Aorta (tissue), 5 donors: ENCODE measurements at regions not wholly inside any gene's neighbourhood (a gene's known extent, or its start where the extent isn't known, plus 50 kb on each side); places are given as distances from the start of the nearest gene placed in this dataset.

Experiments
- ATAC-seq: fragments of 200-7000 bp; cut with Tn5 transposase; one replicate; pipeline ENCODE4 v1.9.1; 2022; ENCODE audit warnings: moderate library complexity; ENCODE audit not compliant: low FRiP score
- DNase-seq, 2 donors: peaks; one replicate each; pipeline ENCODE4 v3.0.0-alpha.2; 2020
- H3K27ac ChIP-seq, 2 donors: one replicate each; pipeline ENCODE4 v1.5.1; 2013; ENCODE audit warnings: low read length in 2 of 2, mild to moderate bottlenecking in 2 of 2, moderate library complexity in 2 of 2, control low read depth in 1 of 2, inconsistent platforms in 1 of 2, low read depth in 1 of 2
- H3K27me3 ChIP-seq, 2 donors: one replicate each; pipeline ENCODE4 v1.6.1; 2013; ENCODE audit warnings: control low read depth in 1 of 2, low read length in 1 of 2, mild to moderate bottlenecking in 1 of 2, moderate library complexity in 1 of 2; ENCODE audit not compliant: insufficient read depth in 2 of 2, control insufficient read depth in 1 of 2
- H3K36me3 ChIP-seq, 2 donors: one replicate each; pipeline ENCODE4 v1.6.1; 2013; ENCODE audit warnings: control low read depth in 1 of 2, low read length in 1 of 2, mild to moderate bottlenecking in 1 of 2; ENCODE audit not compliant: insufficient read depth in 2 of 2, control insufficient read depth in 1 of 2
- H3K4me1 ChIP-seq, 2 donors: one replicate each; pipeline ENCODE4 v1.6.1; 2013; ENCODE audit warnings: low read length in 2 of 2, control low read depth in 1 of 2, mild to moderate bottlenecking in 1 of 2, moderate library complexity in 1 of 2; ENCODE audit not compliant: insufficient read depth in 2 of 2, control insufficient read depth in 1 of 2
- H3K4me3 ChIP-seq, 2 donors: one replicate each; pipeline ENCODE4 v1.5.1; 2013; ENCODE audit warnings: low read length in 2 of 2, control low read depth in 1 of 2, mild to moderate bottlenecking in 1 of 2
- H3K9me3 ChIP-seq: one replicate; pipeline ENCODE4 v1.6.1; 2013; ENCODE audit warnings: mild to moderate bottlenecking, low read length; ENCODE audit not compliant: control insufficient read depth
- WGBS, 2 donors: extraction: QIAGEN DNeasy Blood & Tissue Kit; methylation state at CpG; one replicate each; pipeline ENCODE4 v1.1.7; 2013; 5-methylcytosine and 5-hydroxymethylcytosine counted together
- intact Hi-C, 2 donors: fragments of 100-400 bp; cut with DNase I; formaldehyde crosslinking; loops; one replicate each; pipeline versions ENCODE4 v1.14.2 to v1.15.0; 2022
- donor health status: healthy with polysubstance abuse.
- donor health status: Bipolar disorder and iron deficiency.
- donor health status: DM: no; HTN: no; CAD: no.
- donor health status: DM: no; HTN: no; CAD: no.
- donor health status: DM: yes; HTN: yes; CAD: no.

DNA sequence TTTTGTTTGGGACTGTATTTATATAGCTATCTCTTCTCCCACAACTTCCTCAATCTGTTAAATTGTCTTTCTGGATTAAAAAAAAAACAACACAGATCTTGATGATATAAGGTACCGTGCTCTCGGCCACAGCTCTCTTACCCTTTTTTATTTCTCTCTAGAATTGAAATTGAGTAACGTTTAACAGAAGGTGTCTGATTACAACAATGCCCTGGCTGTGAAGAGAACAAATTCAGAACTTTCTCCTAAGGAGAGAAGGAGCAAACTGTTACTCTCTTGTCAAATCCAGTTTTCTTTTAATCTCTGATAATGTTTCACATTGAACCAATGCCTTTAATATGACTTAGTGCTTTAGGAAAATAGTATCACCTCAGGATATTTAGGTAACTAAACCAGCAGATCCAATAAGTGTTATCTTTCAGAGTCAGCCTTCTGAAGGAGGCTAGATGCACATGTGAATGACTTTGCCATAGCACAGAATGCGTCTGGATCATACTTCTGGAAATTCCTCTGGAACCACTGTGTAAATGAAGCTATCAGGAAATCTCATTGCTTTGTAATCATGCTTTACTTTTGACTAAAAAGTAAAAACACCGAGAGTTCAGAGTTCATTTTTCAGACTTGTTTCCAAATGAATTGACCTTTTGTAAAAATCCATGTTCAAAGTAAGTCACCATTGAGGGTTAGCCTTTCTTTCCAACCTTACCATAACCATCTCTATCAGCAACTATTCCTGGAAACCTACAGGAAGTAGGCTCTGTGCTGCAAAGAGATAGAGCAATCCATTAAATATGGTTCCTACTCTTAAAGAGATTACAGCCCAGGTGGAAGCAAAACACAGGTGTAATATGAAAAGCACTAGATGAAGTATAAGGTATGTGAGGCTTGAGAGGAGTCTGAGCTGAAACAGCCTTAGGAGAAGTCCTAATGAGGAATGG, 147.0 kb upstream of the OSR1 start:
- DNase-seq: no peak
- Histone ChIP-seq H3K27ac (no peak overlapping the region), H3K36me3 (no peaks in the 10 kb centered on the region), H3K4me1 (no peaks in the 10 kb centered on the region), H3K4me3 (no peak overlapping the region), H3K9me3 (no peaks in the 10 kb centered on the region), H3K27me3 (no peaks in the 10 kb centered on the region)
- 47 to 52% methylated on average over 5 of the region's 5 CpGs for WGBS, 2 donors
- intact Hi-C loops: no loop called here
- ATAC-seq: no peak

DNA sequence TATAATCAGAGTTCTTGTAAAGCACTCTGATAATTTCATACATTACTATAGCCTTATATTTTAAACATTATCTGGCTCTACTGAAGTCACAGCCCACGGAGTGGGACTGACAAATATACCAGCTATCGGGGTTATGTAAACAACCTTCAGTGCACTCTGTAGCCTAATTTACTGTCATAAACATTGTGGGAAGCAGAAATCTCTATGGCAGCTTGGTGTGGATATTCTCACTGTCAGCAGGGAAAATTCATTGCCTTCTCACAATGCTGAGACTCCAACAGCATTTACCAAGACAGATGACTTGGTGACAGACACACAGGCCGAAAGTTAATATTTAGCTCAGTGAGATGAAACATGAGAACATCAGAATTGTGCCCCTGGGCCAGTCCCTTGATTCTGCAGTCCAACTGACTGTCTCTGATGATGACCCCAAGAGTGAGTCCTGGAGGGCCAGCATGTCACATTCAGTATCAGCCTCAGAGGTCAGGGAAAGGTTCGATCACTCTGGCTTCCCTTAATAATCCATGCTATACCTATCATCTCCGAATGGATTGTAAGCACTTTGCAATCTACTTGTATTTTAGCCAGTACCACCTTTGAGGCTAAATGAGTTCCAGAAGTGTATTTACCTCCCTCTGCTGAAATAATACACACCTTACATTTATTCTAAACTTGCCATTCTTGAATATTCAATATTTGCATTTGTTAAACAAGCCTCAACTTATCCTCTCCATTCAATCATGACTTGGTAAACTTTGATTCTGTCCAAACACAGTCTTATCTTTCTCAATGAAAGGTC, 146.2 kb upstream of the OSR1 start:
- no peak overlapping the region for H3K4me3 ChIP-seq
- ATAC-seq (no peak), DNase-seq (no peak)
- no peak overlapping the region for H3K27ac ChIP-seq
- 78 to 88% methylated on average over 5 of the region's 5 CpGs for WGBS, 2 donors
- H3K27me3 ChIP-seq: no peaks in the 10 kb centered on the region
- no peaks in the 10 kb centered on the region for H3K36me3 ChIP-seq
- intact Hi-C loops: no loop called here
- no peaks in the 10 kb centered on the region for H3K9me3 ChIP-seq
- no peaks in the 10 kb centered on the region for H3K4me1 ChIP-seq

DNA sequence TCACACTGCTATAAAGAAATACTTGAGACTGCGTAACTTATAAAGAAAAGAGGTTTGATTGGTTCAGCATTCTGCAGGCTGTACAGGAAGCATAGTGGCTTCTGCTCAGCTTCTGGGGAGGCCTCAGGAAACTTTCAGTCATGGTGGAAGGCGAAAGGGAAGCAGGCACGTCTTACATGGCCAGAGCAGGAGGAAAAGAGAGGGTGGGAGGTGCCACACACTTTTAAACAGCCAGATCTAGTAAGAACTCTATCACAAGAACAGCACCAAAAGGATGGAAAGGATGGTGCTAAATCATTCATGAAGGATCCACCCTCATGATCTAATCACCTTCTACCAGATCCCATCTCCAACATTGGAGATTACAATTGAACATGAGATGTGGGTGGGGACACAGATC, 145.5 kb upstream of the OSR1 start:
- Histone ChIP-seq H3K4me1 (no peaks in the 10 kb centered on the region), H3K36me3 (no peaks in the 10 kb centered on the region), H3K4me3 (no peak overlapping the region), H3K9me3 (no peaks in the 10 kb centered on the region), H3K27me3 (no peaks in the 10 kb centered on the region), H3K27ac (no peak overlapping the region)
- ATAC-seq: no peak
- intact Hi-C loops: no loop called here
- WGBS, 2 donors: 95 to 100% methylated on average over 3 of the region's 3 CpGs
- DNase-seq: no peak

DNA sequence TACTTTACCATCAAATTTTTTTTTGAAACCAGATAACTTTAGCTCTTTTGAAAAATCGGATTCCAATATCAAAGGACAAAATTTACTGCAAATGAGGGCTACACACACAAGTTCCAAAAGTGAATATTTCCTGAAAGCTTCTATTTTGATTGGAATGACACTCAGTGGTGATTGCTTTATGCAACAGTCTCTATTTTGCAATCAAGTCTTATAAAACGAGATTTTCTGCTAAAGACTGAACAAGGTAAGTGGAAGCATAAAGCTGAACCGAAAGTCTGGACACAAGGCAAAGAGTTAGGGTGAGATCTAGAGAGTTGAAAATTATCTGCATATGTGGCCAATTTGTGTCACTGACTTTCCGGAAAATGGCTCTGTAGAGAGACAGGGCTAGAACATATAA, 145.0 kb upstream of the OSR1 start:
- H3K4me3 ChIP-seq: no peak overlapping the region
- WGBS, 2 donors: 88 to 89% methylated on average over 4 of the region's 4 CpGs
- H3K9me3 ChIP-seq: no peaks in the 10 kb centered on the region
- no peaks in the 10 kb centered on the region for H3K36me3 ChIP-seq
- H3K27ac ChIP-seq: no peak overlapping the region
- DNase-seq (no peak), ATAC-seq (no peak)
- no peaks in the 10 kb centered on the region for H3K4me1 ChIP-seq
- no peaks in the 10 kb centered on the region for H3K27me3 ChIP-seq
- intact Hi-C loops: no loop called here

DNA sequence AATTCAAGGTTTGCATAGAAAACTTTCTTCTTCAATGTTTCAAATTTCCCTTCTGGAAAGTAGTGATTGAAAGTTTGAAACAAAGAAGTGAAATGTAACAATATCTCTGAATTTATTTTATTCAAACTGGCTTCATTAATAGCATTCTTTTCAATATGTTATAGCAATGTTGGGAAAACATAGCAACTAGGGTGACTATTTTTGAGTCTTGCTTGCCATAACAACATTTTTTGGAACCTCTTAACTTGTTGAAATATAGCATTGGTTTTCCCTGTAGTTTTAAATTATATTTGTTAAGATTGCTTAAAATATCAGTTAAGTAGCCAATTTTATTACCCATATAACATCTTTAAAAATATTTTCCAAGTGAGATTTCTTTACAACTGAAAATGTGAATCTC, 141.7 kb upstream of the OSR1 start:
- DNase-seq: no peak

DNA sequence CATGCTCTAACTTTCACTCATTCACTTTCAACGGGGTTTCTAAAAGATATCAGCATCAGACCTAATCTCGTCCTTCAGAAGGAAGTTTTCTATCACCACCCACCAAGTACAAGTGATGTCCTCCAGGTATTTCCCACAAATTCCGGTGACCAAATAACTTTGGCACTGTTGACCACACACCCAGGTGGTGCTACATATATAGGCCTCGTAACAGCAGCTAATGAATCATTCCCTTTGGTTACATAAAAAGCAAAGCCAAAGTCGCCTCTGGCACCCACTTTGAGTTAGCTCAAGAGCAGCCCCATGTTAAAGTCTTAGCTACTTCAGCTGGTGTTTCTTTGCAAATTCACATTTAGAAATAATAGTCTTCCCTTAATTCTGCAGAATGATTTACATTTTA, 138.2 kb upstream of the OSR1 start:
- no peaks in the 10 kb centered on the region for H3K27me3 ChIP-seq
- intact Hi-C loops: no loop called here
- no peak overlapping the region for H3K4me3 ChIP-seq
- no peaks in the 10 kb centered on the region for H3K36me3 ChIP-seq
- 80 to 90% methylated on average over 5 of the region's 5 CpGs for WGBS, 2 donors
- H3K4me1 ChIP-seq: no peaks in the 10 kb centered on the region
- H3K9me3 ChIP-seq: no peaks in the 10 kb centered on the region
- ATAC-seq: no peak
- H3K27ac ChIP-seq: no peak overlapping the region
- no peak for DNase-seq

More for the DNA sequence above, 141.7 kb upstream of the OSR1 start:
- Histone ChIP-seq H3K9me3 (no peaks in the 10 kb centered on the region), H3K27me3 (no peaks in the 10 kb centered on the region), H3K4me3 (no peak overlapping the region), H3K36me3 (no peaks in the 10 kb centered on the region), H3K4me1 (no peaks in the 10 kb centered on the region), H3K27ac (no peak overlapping the region)
- intact Hi-C loops: no loop called here
- no peak for ATAC-seq

DNA sequence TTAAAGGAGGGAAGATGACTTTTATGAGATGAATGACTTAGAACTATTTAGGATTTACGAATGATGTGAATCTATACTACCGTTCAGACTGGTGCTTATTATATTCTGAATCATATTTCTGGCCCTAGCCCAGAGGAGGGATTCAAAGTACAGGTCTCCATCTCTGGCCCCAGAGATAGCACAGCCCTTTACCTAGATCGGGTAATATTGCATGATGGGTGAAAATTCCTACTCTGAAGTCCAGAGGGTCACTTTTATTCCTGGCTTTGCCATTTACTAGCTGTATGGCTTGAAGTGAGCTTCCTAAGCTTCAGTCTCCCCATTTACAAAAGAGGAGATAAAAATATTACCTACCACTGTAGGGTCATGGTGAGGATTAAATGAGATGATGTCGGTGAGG, 135.8 kb upstream of the OSR1 start:
- WGBS, 2 donors: 83 to 84% methylated on average over 4 of the region's 4 CpGs
- H3K4me3 ChIP-seq: no peak overlapping the region
- H3K36me3 ChIP-seq: no peaks in the 10 kb centered on the region
- H3K9me3 ChIP-seq: no peaks in the 10 kb centered on the region
- intact Hi-C loops: no loop called here
- ATAC-seq (no peak), DNase-seq (no peak)
- no peak overlapping the region for H3K27ac ChIP-seq
- no peaks in the 10 kb centered on the region for H3K27me3 ChIP-seq
- H3K4me1 ChIP-seq: peaks cover 0 to 4% of the 10 kb centered on the region in 2 donors

DNA sequence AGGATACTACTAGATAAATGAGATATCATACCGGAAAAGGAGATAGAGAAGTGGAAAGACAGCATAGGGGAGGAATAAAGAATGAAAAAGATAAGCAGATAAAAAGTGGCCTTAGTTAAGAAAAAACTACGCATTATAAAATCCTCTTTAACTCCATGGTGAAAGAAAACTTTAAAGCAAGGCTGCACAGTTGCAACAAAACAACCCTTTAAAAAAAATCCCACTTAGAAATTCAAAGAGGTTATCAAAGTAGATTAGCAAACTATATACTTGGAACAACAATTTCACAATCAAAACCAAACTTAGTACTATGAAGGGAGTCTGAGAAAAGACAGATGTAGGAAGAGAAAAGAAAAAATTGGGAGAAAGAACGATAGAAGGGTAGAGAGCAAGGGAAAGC, 133.4 kb upstream of the OSR1 start:
- Histone ChIP-seq H3K4me1 (peaks cover 0 to 4% of the 10 kb centered on the region in 2 donors), H3K27ac (no peak overlapping the region), H3K4me3 (no peak overlapping the region), H3K27me3 (no peaks in the 10 kb centered on the region), H3K36me3 (no peaks in the 10 kb centered on the region), H3K9me3 (no peaks in the 10 kb centered on the region)
- no peak for ATAC-seq
- DNase-seq: no peak
- intact Hi-C loops: no loop called here
- WGBS, 2 donors: 38 to 54% methylated on average over 3 of the region's 3 CpGs
